ENCODE measurements at regions not wholly inside any gene's neighbourhood (a gene's known extent, or its start where the extent isn't known, plus 50 kb on each side); places are given as distances from the start of the nearest gene placed in this dataset.

GRCh38 chr1:73593804-73594203, 604.2 kb downstream of the LRRIQ3 start:
- no peak for TF ChIP-seq CTCF (IDR thresholded peaks at IDR 0.05; ENCODE audit: low read depth, low read length, missing control alignments)
- no peak overlapping the region for H3K4me3 ChIP-seq (ENCODE audit: low read depth, low read length)
- no peak for DNase-seq (ENCODE audit: low read depth)

GRCh38 chr1:73593364-73593763, 604.6 kb downstream of the LRRIQ3 start:
- H3K4me3 ChIP-seq (ENCODE audit: low read depth, low read length) = no peak overlapping the region
- DNase-seq (ENCODE audit: low read depth) = no peak

GRCh38 chr1:73587080-73587479, 610.9 kb downstream of the LRRIQ3 start:
- H3K4me3 ChIP-seq (ENCODE audit: low read depth, low read length) = no peak overlapping the region
- DNase-seq (ENCODE audit: low read depth) = no peak
- no peak for TF ChIP-seq CTCF (IDR thresholded peaks at IDR 0.05; ENCODE audit: low read depth, low read length, missing control alignments)

More at GRCh38 chr1:73593364-73593763, 604.6 kb downstream of the LRRIQ3 start:
- TF ChIP-seq CTCF (IDR thresholded peaks at IDR 0.05; ENCODE audit: low read depth, low read length, missing control alignments) = no peak

- no peak for DNase-seq (ENCODE audit: low read depth)
- H3K4me3 ChIP-seq (ENCODE audit: low read depth, low read length) = no peak overlapping the region
- TF ChIP-seq CTCF (IDR thresholded peaks at IDR 0.05; ENCODE audit: low read depth, low read length, missing control alignments) = no peak
Observed at GRCh38 chr1:73577206-73577605, 620.8 kb downstream of the LRRIQ3 start.

DNA sequence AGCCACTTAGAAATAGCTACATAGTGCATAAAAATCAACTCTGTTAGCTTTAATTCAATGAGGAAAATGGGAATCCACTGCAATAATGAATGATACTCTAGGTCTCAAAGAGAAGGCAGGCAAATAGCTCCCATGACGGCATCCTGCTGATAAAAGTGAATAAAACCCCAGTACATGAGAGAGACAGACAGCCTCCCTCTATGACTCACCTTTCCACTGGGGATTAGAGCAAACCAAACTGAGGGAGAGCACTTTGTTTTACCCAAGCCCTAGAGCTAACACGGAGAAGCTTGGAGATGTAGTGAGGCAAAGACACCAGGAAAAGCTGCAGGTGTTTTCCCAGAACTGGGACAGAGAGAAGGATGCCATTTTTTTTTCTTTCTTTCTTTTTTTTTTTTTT, 621.9 kb downstream of the LRRIQ3 start:
- no peak for DNase-seq (ENCODE audit: low read depth)
- no peak overlapping the region for H3K4me3 ChIP-seq (ENCODE audit: low read depth, low read length)
- no peak for TF ChIP-seq CTCF (IDR thresholded peaks at IDR 0.05; ENCODE audit: low read depth, low read length, missing control alignments)

GRCh38 chr1:73564294-73564693, 633.7 kb downstream of the LRRIQ3 start:
- DNase-seq (ENCODE audit: low read depth) = no peak

More at GRCh38 chr1:73564294-73564693, 633.7 kb downstream of the LRRIQ3 start:
- H3K4me3 ChIP-seq (ENCODE audit: low read depth, low read length) = no peak overlapping the region
- no peak for TF ChIP-seq CTCF (IDR thresholded peaks at IDR 0.05; ENCODE audit: low read depth, low read length, missing control alignments)

All from GM12864 (cell line).